ENCODE measurements at regions not wholly inside any gene's neighbourhood (a gene's known extent, or its start where the extent isn't known, plus 50 kb on each side); places are given as distances from the start of the nearest gene placed in this dataset.

DNA sequence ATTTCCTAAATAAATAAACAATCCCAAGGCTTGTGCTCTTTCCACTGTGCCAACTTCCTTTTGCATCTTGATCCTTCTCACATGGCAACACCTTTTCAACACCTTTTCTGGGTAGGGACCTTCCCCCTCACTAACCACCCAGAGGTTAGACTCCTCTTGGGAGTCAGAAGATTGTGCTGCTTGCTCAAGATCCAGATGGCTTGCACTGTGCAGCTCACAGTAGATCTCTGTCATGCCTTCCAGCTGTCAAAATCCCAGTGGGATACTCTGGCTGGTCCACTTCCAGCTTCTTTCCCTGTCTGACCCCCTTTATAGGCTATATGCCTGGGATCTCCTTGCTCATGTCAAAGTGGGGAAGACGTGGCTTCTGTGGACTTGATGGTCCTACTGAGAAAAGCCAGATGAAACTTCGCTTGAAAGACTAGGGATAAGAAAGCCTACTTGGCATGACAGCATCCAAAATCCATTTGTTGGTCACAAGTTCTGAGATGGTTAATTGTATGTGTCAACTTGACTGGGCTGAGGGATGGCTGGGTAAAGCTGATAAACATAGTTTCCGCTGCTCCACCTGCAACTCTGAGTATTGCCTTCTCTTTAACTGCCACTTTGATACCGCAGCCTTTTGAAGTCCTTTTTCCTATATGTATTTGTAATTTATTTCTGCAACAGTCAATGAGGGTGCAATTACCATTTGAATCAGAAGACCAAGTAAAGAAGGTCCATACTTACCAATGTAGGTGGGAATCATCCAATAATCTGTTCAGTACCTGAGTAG, 74.5 kb downstream of the S1PR1 start:
- TF ChIP-seq, protein P1, sequence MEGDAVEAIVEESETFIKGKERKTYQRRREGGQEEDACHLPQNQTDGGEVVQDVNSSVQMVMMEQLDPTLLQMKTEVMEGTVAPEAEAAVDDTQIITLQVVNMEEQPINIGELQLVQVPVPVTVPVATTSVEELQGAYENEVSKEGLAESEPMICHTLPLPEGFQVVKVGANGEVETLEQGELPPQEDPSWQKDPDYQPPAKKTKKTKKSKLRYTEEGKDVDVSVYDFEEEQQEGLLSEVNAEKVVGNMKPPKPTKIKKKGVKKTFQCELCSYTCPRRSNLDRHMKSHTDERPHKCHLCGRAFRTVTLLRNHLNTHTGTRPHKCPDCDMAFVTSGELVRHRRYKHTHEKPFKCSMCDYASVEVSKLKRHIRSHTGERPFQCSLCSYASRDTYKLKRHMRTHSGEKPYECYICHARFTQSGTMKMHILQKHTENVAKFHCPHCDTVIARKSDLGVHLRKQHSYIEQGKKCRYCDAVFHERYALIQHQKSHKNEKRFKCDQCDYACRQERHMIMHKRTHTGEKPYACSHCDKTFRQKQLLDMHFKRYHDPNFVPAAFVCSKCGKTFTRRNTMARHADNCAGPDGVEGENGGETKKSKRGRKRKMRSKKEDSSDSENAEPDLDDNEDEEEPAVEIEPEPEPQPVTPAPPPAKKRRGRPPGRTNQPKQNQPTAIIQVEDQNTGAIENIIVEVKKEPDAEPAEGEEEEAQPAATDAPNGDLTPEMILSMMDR (IDR thresholded peaks at IDR 0.05): no peak
- TF ChIP-seq POLR2A (IDR thresholded peaks at IDR 0.05) (no peak), POLR2AphosphoS5 (IDR thresholded peaks at IDR 0.05) (no peak), EP300 (IDR thresholded peaks at IDR 0.05) (no peak)

Measured in gastroesophageal sphincter (tissue), 3 donors.